ENCODE measurements at regions not wholly inside any gene's neighbourhood (a gene's known extent, or its start where the extent isn't known, plus 50 kb on each side); places are given as distances from the start of the nearest gene placed in this dataset.
"Not testable (repeated sequence)": the region's sequence is repeated elsewhere in the genome, so short reads cannot be mapped to it uniquely, and the experiment has no call there.

DNA sequence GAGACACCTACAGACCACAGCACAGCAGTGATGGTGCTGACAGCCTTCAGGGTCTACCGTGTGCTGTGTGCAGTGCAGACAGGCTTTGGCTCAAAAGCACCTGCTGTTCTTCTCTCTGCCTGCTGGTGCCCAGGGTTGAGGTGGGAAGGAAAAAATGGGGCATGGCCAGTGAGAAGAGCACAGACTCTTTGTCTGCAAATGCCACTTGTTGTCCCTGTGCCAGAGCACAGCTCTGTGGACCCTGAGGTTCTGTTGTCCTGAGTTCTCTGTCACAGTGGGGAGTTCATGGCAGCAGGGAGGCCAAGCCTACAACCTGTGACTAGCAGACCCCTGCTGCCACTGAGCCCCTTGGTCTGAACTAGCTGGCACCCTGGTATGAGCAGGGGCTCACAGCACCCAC lies 376.7 kb downstream of the GLRX3 start:
- no peaks in the 10 kb centered on the region for H3K36me3 ChIP-seq (ENCODE audit: control insufficient read depth, insufficient read depth, low read length)
- TF ChIP-seq, protein P1, sequence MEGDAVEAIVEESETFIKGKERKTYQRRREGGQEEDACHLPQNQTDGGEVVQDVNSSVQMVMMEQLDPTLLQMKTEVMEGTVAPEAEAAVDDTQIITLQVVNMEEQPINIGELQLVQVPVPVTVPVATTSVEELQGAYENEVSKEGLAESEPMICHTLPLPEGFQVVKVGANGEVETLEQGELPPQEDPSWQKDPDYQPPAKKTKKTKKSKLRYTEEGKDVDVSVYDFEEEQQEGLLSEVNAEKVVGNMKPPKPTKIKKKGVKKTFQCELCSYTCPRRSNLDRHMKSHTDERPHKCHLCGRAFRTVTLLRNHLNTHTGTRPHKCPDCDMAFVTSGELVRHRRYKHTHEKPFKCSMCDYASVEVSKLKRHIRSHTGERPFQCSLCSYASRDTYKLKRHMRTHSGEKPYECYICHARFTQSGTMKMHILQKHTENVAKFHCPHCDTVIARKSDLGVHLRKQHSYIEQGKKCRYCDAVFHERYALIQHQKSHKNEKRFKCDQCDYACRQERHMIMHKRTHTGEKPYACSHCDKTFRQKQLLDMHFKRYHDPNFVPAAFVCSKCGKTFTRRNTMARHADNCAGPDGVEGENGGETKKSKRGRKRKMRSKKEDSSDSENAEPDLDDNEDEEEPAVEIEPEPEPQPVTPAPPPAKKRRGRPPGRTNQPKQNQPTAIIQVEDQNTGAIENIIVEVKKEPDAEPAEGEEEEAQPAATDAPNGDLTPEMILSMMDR (IDR thresholded peaks at IDR 0.05; ENCODE audit: insufficient read depth, low read depth, low read length): no peak
- H3K4me3 ChIP-seq (ENCODE audit: low read depth, low read length): no peak overlapping the region
- DNase-seq (ENCODE audit: low read depth): no peak
- CTCF ChIA-PET: no interaction called here
- no peaks in the 10 kb centered on the region for H3K27me3 ChIP-seq (ENCODE audit: control insufficient read depth, insufficient read depth, low read length)
- POLR2A ChIA-PET: no interaction called here

DNA sequence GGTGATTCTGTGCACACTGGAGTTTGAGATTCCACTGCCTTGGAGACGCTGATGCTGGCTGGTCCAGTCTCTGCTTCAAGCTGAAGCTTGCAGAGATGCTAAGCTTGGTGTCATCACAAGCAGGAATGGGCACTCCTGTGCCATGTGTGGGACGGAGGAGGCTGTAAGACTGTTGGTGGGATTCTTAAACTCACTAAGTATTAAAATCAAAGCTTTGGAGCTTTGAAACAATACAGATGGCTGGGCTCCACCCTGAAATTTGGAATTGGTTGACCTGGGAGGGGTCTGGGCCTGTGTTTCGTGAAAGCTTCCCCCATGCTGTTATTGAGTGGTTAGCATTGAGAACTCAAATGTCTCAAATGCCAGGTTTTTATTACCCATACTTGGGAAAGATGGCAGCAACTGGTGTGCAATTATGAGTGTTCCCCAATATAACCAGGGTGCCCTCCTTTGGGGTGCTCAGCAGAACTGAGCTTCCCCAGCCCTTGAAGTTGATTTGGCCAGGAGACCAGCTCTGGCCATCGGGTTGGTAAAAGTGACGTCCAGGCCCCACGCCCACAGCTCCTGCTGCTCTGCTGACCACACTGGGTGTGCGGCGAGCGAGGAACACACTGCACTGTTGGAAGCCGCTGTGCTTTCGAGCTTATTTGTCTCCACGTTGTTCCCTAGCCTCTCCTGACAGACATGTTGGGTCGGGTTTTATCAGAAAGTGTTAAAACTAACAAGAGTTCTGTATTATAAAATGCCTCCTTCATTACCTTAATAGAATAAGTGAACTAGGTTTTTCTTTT lies 377.7 kb downstream of the GLRX3 start:
- H3K36me3 ChIP-seq (ENCODE audit: control insufficient read depth, insufficient read depth, low read length): no peaks in the 10 kb centered on the region
- H3K4me3 ChIP-seq (ENCODE audit: low read depth, low read length): no peak overlapping the region
- POLR2A ChIA-PET: no interaction called here
- H3K27me3 ChIP-seq (ENCODE audit: control insufficient read depth, insufficient read depth, low read length): no peaks in the 10 kb centered on the region
- TF ChIP-seq, protein P1 (IDR thresholded peaks at IDR 0.05; ENCODE audit: insufficient read depth, low read depth, low read length): no peak
- no peak for DNase-seq (ENCODE audit: low read depth)
- CTCF ChIA-PET: no interaction called here

DNA sequence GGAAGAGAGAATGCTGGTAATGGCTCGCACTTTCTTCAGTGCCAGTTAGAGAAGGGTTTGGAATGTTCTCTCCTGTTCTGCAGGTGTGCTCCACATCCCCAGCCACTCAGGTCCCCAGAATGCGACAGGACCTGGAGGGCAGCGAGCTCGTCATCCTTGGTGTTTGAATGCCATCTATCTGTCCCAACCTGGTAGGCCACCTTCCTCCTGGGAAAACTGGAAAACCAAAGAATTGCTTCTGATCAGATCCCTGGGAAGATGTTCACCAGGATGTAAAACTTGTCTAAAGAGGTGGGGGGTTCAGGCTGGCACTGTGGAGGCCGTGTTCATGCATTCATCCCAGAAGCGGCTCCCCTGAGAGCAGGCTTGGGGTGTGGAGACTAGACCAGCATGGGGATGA lies 379.5 kb downstream of the GLRX3 start:
- no peak for DNase-seq (ENCODE audit: low read depth)

DNA sequence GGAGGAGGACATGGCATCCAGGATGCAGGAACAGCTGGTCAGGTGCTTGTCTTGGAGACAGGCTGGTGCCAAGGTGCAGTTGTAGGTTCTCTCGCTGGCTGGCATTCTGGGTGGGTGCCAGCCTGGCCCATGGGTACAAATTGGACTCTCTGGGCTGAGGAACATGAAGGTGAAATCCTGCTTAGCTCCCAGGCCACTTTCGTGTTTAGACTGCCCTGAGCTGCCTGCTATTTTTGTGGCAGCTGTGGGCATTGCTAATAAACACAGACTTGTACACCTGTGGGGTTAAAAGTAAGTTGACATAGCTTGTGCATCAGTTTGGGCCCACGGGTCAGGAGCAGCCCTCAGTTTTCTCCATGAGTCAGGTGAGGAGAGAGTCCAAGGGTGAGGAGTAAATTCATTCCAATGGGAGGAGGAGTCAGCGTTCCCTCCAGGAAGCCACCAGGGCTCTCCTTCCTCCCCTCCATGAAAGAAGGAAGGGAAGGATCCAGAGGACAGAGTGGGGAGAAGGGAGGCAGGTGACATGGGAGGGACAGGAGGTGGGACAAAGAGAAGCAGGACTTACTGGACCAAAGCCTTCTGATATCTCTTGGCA lies 380.0 kb downstream of the GLRX3 start:
- H3K27me3 ChIP-seq (ENCODE audit: control insufficient read depth, insufficient read depth, low read length): no peaks in the 10 kb centered on the region
- no peak for DNase-seq (ENCODE audit: low read depth)
- ChIA-PET CTCF (interaction anchor here (0.6 kb wide), 1 partner anchor 1978 kb away, joined by 3 read pairs; no protein-coding TSS in a partner anchor), POLR2A (no interaction called here)
- no peaks in the 10 kb centered on the region for H3K36me3 ChIP-seq (ENCODE audit: control insufficient read depth, insufficient read depth, low read length)
- TF ChIP-seq, protein P1 (IDR thresholded peaks at IDR 0.05; ENCODE audit: insufficient read depth, low read depth, low read length): no peak
- no peak overlapping the region for H3K4me3 ChIP-seq (ENCODE audit: low read depth, low read length)

More for the DNA sequence above, 379.5 kb downstream of the GLRX3 start:
- Histone ChIP-seq H3K36me3 (ENCODE audit: control insufficient read depth, insufficient read depth, low read length) (no peaks in the 10 kb centered on the region), H3K27me3 (ENCODE audit: control insufficient read depth, insufficient read depth, low read length) (no peaks in the 10 kb centered on the region), H3K4me3 (ENCODE audit: low read depth, low read length) (no peak overlapping the region)
- ChIA-PET POLR2A (no interaction called here), CTCF (interaction anchor here (0.6 kb wide), 1 partner anchor 1977 kb away, joined by 3 read pairs; no protein-coding TSS in a partner anchor)
- TF ChIP-seq, protein P1 (IDR thresholded peaks at IDR 0.05; ENCODE audit: insufficient read depth, low read depth, low read length): no peak

DNA sequence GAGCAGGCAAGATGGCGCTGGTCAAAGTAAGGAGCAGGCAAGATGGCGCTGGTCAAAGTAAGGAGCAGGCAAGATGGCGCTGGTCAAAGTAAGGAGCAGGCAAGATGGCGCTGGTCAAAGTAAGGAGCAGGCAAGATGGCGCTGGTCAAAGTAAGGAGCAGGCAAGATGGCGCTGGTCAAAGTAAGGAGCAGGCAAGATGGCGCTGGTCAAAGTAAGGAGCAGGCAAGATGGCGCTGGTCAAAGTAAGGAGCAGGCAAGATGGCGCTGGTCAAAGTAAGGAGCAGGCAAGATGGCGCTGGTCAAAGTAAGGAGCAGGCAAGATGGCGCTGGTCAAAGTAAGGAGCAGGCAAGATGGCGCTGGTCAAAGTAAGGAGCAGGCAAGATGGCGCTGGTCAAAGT lies 382.7 kb downstream of the GLRX3 start:
- DNase-seq (ENCODE audit: low read depth); CTCF ChIA-PET; H3K4me3 ChIP-seq (ENCODE audit: low read depth, low read length); H3K36me3 ChIP-seq (ENCODE audit: control insufficient read depth, insufficient read depth, low read length); H3K27me3 ChIP-seq (ENCODE audit: control insufficient read depth, insufficient read depth, low read length); POLR2A ChIA-PET: not testable (repeated sequence)

Data from BJ (cell line).